HG03460 (cell line): ENCODE measurements at regions not wholly inside any gene's neighbourhood (a gene's known extent, or its start where the extent isn't known, plus 50 kb on each side); places are given as distances from the start of the nearest gene placed in this dataset.
A peak's percentile ranks its signal among the peaks of the same experiment; 100 is the strongest.
"Not testable (repeated sequence)": the region's sequence is repeated elsewhere in the genome, so short reads cannot be mapped to it uniquely, and the experiment has no call there.

Source experiments
- ATAC-seq: cut with Tn5 transposase; IDR thresholded peaks from one replicate; pipeline ENCODE4 v1.9.1; 2021; ENCODE audit not compliant: unreplicated experiment

DNA sequence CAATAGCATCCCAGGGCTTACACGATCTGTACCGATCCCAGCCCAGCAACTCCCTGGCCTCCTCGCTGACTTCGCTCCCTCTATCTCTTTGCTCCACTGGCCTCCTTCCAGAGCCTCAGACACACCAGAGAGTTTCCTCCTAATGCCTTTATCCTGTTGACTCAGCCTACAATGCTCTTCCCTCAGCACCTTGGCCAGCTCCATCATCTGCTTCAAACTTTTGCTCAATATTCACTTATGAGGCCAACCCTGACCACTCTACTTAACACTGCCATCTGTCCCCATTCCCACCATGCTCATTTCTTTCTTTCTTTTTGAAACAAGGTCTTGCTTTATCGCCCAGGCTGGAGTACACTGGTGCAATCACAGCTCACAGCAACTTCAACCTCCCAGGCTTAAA lies 180.9 kb downstream of the CEP170 start:
- ATAC-seq: not testable (repeated sequence)

DNA sequence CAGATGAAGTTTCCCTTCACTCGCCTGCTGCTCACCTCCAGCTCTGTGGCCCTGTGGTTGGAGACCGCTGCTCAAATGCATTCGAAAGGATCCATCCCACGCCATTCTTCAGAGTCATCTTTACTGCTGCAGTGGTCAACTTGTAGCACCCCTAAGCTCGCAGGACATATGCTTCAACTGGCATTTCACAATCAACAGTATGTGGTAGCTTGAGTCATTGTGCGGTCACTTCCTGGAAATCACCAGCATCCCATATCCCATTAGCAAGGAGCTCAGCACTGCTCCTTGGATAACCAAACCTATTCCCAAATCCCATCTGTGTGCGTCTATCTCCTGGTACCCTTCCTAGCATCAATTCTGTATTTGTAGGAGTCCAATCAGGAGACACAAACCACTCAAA lies 188.0 kb downstream of the CEP170 start:
- not testable (repeated sequence) for ATAC-seq

DNA sequence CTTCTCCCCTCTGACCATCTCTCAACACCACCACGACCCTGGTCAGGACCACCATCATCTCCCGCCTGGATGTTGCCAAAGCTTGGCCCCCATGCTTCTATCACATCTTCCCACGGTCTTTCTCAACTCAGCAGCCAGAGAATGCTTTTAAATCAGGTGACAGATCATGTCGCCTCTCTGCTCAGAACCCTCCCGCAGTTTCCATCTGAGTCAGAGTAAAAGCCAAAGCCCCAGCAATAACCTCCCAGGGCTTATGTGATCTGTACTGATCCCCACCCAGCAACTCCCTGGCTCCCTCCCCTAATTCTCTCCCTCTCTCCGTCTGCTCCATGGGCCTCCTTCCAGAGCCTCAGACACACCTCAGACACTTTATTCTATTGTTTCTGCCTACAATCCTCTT lies 193.1 kb downstream of the CEP170 start:
- not testable (repeated sequence) for ATAC-seq

DNA sequence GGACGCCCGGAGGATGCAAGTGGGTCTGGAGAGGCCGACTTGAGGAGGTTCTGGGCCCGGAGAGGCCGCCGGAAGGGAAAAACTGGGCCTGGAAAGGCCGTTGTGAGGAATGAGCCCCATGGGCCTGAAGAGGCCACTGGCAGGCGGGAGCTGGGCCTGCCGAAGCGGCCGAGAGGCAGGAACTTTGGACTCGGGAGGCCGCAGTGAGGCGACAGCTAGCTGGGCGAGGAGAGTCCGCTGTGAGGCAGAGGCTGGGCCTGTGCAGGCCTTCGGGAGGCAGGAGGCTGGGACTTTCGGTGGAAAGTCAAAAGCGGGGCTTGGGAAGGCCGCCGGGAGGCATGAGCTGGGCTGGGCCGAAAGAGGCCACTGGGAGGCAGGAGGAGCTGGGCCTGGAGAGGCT lies 199.6 kb downstream of the CEP170 start:
- ATAC-seq: not testable (repeated sequence)

GRCh38 chr1:243055091-243055490 lies 200.0 kb downstream of the CEP170 start:
- ATAC-seq: not testable (repeated sequence)

GRCh38 chr1:243054681-243055080 lies 200.4 kb downstream of the CEP170 start:
- not testable (repeated sequence) for ATAC-seq

GRCh38 chr1:243053048-243053447 lies 202.0 kb downstream of the CEP170 start:
- ATAC-seq: not testable (repeated sequence)

DNA sequence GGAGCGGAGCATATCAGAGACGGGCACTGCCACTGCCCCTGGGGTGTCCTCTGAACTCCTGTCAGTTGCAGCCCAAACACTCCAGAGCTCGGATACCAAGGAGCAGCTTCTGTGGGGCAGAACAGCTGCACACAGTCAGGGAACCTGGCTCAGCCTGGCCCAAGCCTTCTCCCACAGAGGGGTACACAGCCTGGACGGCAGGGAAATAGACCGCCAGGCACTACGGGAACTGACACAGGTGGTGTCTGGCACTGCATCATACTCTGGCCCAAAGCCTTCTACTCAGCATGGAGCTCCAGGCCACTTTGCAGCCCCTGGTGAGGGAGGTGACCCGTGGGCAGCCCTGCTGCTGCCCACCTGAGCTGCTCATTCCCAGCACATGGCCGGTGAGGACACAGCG lies 204.5 kb downstream of the CEP170 start:
- not testable (repeated sequence) for ATAC-seq

GRCh38 chr1:243049716-243050115 lies 205.4 kb downstream of the CEP170 start:
- ATAC-seq: not testable (repeated sequence)

DNA sequence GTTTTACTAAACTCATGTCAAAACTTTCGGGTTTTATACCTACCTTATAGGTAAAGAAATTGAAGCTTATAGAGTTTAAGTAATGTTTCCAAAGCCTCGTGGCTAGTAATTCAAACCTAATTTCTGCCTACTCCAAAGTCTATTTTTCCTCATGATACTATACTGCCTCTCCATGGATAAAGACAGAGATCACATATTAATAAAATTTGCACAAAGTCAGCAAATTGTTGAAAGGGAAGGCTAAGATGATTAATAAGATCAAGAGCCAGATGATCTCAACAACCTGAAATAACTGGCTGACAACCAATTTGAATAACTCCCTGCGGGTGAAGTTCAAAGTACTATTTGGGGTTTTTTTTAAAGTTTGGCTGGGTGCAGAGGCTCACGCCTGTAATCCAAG lies 233.7 kb downstream of the CEP170 start:
- ATAC-seq: not testable (repeated sequence)

DNA sequence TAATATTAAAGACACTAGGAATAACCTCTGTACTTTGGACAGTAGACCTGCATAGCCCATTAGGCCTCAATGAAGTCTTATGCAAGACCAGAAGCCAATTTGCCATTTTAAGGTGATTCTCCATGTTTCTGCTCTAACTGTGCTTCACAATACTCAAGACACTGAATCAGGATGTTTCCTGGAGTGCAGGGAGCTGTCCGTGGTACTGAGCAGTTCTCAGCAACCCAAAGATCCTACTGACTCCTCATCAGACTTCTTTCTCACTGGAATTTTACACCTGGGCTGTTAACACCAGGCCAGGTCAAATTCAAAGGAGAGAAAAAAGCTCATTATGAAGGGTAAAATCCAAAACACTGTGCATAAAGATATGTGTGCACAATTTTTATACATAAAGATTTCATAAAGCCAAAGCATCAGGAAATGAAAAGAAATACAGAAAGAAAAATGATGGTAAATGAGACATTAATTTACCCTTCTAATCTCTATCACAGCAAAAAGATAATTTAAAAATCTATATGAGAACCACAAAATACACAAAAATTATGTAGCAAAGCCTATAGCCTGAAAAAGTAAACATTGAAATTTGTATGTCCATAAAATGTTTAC lies 235.9 kb downstream of the CEP170 start:
- not testable (repeated sequence) for ATAC-seq

DNA sequence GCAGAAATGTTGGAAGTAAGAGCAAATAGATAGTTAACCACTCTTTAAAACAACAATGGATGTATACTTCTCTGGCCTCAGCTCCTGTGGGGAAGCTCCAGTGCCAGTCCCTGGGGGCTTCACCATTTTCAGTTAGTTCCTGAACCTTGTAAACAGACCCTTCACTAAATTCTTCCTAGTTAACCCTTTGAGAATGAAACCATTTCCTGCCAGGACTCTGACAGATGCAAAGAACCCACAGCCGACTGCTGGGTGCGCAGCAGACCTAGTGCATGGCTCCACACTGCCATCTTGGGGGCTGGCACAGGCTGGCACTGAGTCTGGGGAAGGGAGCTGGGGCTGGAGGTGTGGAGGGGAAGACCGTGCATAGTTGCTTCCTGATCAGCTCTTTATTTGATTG lies 244.4 kb downstream of the CEP170 start:
- not testable (repeated sequence) for ATAC-seq

- not testable (repeated sequence) for ATAC-seq
Observed at GRCh38 chr1:243001003-243001402, 254.1 kb downstream of the CEP170 start.

DNA sequence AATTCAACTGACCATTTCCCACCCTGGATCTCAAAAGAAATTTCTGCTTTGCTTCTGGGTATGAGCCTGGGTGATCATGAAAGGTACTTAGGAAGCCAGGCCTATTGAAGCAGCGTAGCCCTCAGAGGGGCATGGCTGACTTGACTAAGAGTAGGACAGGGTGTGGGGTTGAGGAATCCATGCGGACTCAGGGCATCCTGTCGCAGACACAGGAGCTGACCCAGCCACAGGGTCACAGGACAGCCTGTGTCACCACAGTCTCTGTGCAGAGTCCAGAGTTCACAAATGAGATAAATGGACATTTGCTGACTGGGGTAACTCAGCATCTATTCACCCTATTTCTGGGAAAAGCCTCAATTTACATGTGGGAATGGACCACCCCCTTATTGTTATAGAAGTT lies 262.3 kb downstream of the CEP170 start:
- ATAC-seq: not testable (repeated sequence)

DNA sequence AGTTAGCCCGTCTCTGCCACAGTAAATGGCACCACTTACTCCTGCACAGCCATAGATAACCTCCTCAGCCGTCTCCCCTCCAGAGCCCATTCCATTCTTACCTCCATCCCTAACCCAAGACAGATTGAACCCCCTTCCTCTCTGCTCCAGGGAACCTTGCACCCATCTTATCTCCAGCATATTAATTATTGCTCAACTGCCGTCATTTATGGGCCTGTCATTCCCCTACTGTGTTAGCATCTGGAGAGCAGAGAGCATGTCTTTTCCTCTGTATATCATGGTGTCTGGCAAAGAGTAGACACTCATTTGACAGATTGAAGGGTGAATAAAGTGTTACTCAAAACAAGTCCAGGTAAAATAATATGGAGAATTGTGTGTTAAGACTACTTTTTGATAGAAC lies 270.0 kb downstream of the CEP170 start:
- not testable (repeated sequence) for ATAC-seq

GRCh38 chr1:242973341-242973740 lies 281.7 kb downstream of the CEP170 start:
- not testable (repeated sequence) for ATAC-seq

GRCh38 chr1:242966892-242967291 lies 288.2 kb downstream of the CEP170 start:
- no peak for ATAC-seq

- not testable (repeated sequence) for ATAC-seq
Observed at GRCh38 chr1:242959397-242959796, 295.7 kb downstream of the CEP170 start.

- not testable (repeated sequence) for ATAC-seq
Observed at GRCh38 chr1:242954945-242955344, 300.1 kb downstream of the CEP170 start.

- no peak for ATAC-seq
Observed at GRCh38 chr1:242946206-242946605, 308.9 kb downstream of the CEP170 start.

- ATAC-seq: peak; percentile 62
Observed at GRCh38 chr1:242936725-242937124, 318.4 kb downstream of the CEP170 start.

- ATAC-seq: not testable (repeated sequence)
Observed at GRCh38 chr1:242924717-242925116, 330.4 kb downstream of the CEP170 start.

- not testable (repeated sequence) for ATAC-seq
Observed at GRCh38 chr1:242923603-242924002, 331.5 kb downstream of the CEP170 start.
